GM23248 (cell line): ENCODE measurements at regions not wholly inside any gene's neighbourhood (a gene's known extent, or its start where the extent isn't known, plus 50 kb on each side); places are given as distances from the start of the nearest gene placed in this dataset.

Experiments used
- DNase-seq: peaks from one replicate; pipeline ENCODE4 v3.0.0-alpha.2; 2015
- H2AFZ ChIP-seq: fragments of 200-600 bp; sonication (generic); 2 replicates; pipeline ENCODE4 v1.6.1; 2016; ENCODE audit warnings: antibody characterized with exemption
- H3F3A ChIP-seq: fragments of 200-600 bp; sonication (generic); 2 replicates; pipeline ENCODE4 v1.6.1; 2016; ENCODE audit warnings: mild to moderate bottlenecking, antibody characterized with exemption, mixed run types; ENCODE audit not compliant: insufficient read depth
- H3K27ac ChIP-seq: fragments of 200-600 bp; sonication (generic); 2 replicates; pipeline ENCODE4 v1.5.1; 2016; ENCODE audit warnings: mild to moderate bottlenecking
- H3K27me3 ChIP-seq: fragments of 200-600 bp; sonication (generic); replicated peaks from 2 replicates; pipeline ENCODE4 v1.6.1; 2016; ENCODE audit warnings: mild to moderate bottlenecking; ENCODE audit not compliant: insufficient read depth
- H3K36me3 ChIP-seq: fragments of 200-600 bp; sonication (generic); 2 replicates; pipeline ENCODE4 v1.6.1; 2016; ENCODE audit warnings: low read depth, mild to moderate bottlenecking
- H3K4me1 ChIP-seq: fragments of 200-600 bp; sonication (generic); 2 replicates; pipeline ENCODE4 v1.6.1; 2016; ENCODE audit warnings: mild to moderate bottlenecking; ENCODE audit not compliant: insufficient read depth
- H3K4me2 ChIP-seq: fragments of 200-600 bp; sonication (generic); one replicate; pipeline ENCODE4 v1.6.1; 2016; ENCODE audit warnings: mild to moderate bottlenecking; ENCODE audit not compliant: unreplicated experiment
- H3K4me3 ChIP-seq: fragments of 200-600 bp; sonication (generic); 2 replicates; pipeline ENCODE4 v1.5.1; 2016; ENCODE audit warnings: mild to moderate bottlenecking
- H3K79me2 ChIP-seq: fragments of 200-600 bp; sonication (generic); 2 replicates; pipeline ENCODE4 v1.6.1; 2016; ENCODE audit warnings: mild to moderate bottlenecking; ENCODE audit not compliant: insufficient read depth
- H3K9ac ChIP-seq: fragments of 200-600 bp; sonication (generic); 2 replicates; pipeline ENCODE4 v1.6.1; 2016; ENCODE audit warnings: mild to moderate bottlenecking
- H3K9me2 ChIP-seq: fragments of 200-600 bp; sonication (generic); 2 replicates; pipeline ENCODE4 v1.6.1; 2016; ENCODE audit warnings: mixed run types, mild to moderate bottlenecking, moderate library complexity; ENCODE audit not compliant: insufficient read depth
- H3K9me3 ChIP-seq: fragments of 200-600 bp; sonication (generic); one replicate; pipeline ENCODE4 v1.6.1; 2017; ENCODE audit warnings: low read depth
- H4K20me1 ChIP-seq: fragments of 200-600 bp; sonication (generic); 2 replicates; pipeline ENCODE4 v1.6.0; 2016; ENCODE audit not compliant: insufficient read depth
- EZH2 ChIP-seq: fragments of 200-600 bp; sonication (generic); IDR thresholded peaks from 2 replicates; pipeline ENCODE4 v1.6.1; 2018; ENCODE audit warnings: antibody characterized with exemption, mild to moderate bottlenecking; ENCODE audit not compliant: insufficient read depth, poor library complexity, severe bottlenecking
- EZH2phosphoT487 ChIP-seq: fragments of 200-600 bp; sonication (generic); IDR thresholded peaks from 2 replicates; pipeline ENCODE4 v1.6.1; 2018; ENCODE audit warnings: antibody characterized with exemption, moderate library complexity, mild to moderate bottlenecking, low read depth; ENCODE audit not compliant: insufficient read depth
- WGBS, 2 experiments: methylation state at CpG; one replicate each; pipeline ENCODE4 v1.1.6; 2015 to 2017; ENCODE audit warnings: low lambda C conversion rate in 2 of 2, low coverage in 1 of 2; ENCODE audit errors: missing lambda C conversion rate in 2 of 2; 5-methylcytosine and 5-hydroxymethylcytosine counted together
- in situ Hi-C: fragments of 300-500 bp; cut with MboI; formaldehyde crosslinking; loops from 2 replicates; pipeline ENCODE4 v1.15.0; 2020

DNA sequence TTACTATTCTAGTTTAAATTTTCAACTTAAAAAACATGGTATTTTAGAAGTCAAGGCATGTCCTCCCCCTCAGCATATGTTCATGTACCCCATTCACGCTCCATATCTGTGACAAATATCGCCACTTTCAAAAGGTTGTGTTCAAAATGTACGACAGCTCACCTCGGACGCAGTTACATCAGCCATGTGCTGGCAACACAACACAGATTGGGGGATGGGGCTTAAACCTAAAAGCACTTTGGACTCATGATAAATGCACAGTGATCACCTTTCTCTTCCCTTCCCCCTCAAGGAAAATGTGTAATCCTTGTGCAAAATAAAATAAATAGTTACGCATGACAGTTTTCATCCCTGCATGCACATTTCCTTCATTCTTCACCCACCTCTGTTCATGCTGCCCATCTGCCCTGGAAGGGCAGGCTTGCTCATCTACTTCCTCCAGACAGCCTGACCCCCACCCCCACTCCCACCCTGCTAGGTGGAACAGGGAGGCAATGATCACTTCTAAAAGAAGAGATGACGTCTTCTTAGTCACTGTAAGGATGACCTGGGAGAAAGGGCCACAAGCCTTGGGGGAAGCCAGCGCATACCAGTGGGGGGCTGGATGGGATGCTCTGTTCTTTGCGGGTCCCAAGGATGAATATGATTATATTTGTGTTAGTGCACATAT lies 271.4 kb upstream of the SEMA6D start:
- H3K27me3 ChIP-seq: no peaks in the 10 kb centered on the region
- H3K4me3 ChIP-seq: no peak overlapping the region
- in situ Hi-C loops: no loop called here
- H3K9me3 ChIP-seq: no peaks in the 10 kb centered on the region
- H3K4me1 ChIP-seq: no peaks in the 10 kb centered on the region
- H3K9me2 ChIP-seq: no peaks in the 10 kb centered on the region
- 72 to 75% methylated on average over 9 of the region's 9 CpGs for WGBS, 2 experiments
- H3K27ac ChIP-seq: no peak overlapping the region
- H3K36me3 ChIP-seq: no peaks in the 10 kb centered on the region
- H4K20me1 ChIP-seq: no peaks in the 10 kb centered on the region
- H3K79me2 ChIP-seq: no peaks in the 10 kb centered on the region
- DNase-seq: no peak
- no peak overlapping the region for H3K4me2 ChIP-seq
- no peak overlapping the region for H3K9ac ChIP-seq
- H2AFZ ChIP-seq: no peak overlapping the region
- TF ChIP-seq EZH2 (no peak), EZH2phosphoT487 (no peak)
- no peaks in the 10 kb centered on the region for H3F3A ChIP-seq

DNA sequence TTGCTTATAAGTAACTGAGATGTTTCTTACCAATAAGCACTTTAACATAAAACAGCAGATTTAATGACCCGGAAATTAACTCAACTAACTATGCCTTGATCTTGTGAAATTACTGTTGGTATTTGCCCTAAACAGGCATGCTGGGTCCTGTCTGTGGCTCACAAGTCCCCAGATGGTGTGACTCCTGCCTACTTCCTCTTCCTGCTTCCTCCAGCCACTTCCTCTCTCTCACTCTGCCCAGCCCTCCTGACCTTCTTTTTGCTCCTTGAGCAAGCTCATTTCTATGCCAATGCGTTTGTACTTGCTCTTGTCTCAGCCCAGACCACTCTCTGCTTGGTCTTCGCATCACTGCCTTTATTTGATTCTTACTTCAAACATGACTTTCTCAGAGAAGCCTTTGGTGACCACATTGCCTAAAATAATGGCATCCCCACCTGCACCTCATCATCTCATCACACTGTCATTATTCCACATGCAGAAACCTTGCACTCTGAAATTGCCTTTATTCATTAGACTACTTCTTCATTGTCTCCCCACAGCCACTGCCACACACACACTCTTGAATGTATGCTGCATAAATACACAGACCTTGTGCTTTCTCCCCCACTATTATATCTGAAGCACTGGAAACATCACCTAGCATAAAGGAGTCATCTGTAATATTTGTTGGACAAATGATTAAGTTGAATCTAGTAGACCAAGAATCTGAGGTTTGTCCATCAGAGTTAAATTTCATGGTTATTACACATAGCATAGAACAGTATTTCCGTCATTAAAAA lies 256.3 kb upstream of the SEMA6D start:
- no peak overlapping the region for H3K27ac ChIP-seq
- no peaks in the 10 kb centered on the region for H3K9me2 ChIP-seq
- no peaks in the 10 kb centered on the region for H3K9me3 ChIP-seq
- no peak for DNase-seq
- H3K79me2 ChIP-seq: no peaks in the 10 kb centered on the region
- no peak overlapping the region for H2AFZ ChIP-seq
- peaks cover 9% of the 10 kb centered on the region; the same call in 1 of the 2 replicates for H3K4me1 ChIP-seq
- no peaks in the 10 kb centered on the region; the same call in 1 of the 2 replicates for H3F3A ChIP-seq
- TF ChIP-seq EZH2 (no peak), EZH2phosphoT487 (no peak)
- in situ Hi-C loops: no loop called here
- H4K20me1 ChIP-seq: no peaks in the 10 kb centered on the region
- H3K36me3 ChIP-seq: no peaks in the 10 kb centered on the region
- H3K27me3 ChIP-seq: no peaks in the 10 kb centered on the region
- H3K4me2 ChIP-seq: no peak overlapping the region
- no peak overlapping the region for H3K9ac ChIP-seq
- no peak overlapping the region for H3K4me3 ChIP-seq
- WGBS, 2 experiments: 73 to 79% methylated on average over 4 of the region's 4 CpGs

- Histone ChIP-seq H3F3A (no peaks in the 10 kb centered on the region; the same call in 1 of the 2 replicates), H2AFZ (no peak overlapping the region), H3K4me1 (peaks cover 9% of the 10 kb centered on the region; the same call in 1 of the 2 replicates), H3K27ac (peak overlapping the region; percentile 36; the same call in 1 of the 2 replicates), H3K9me3 (no peaks in the 10 kb centered on the region), H3K36me3 (no peaks in the 10 kb centered on the region), H3K9me2 (no peaks in the 10 kb centered on the region), H3K9ac (no peak overlapping the region), H3K4me3 (no peak overlapping the region), H3K79me2 (no peaks in the 10 kb centered on the region), H3K27me3 (no peaks in the 10 kb centered on the region), H3K4me2 (no peak overlapping the region), H4K20me1 (no peaks in the 10 kb centered on the region)
- in situ Hi-C loops: no loop called here
- WGBS, 2 experiments: 38 to 51% methylated on average over 3 of the region's 3 CpGs
- DNase-seq: peak; percentile 37
- TF ChIP-seq EZH2 (no peak), EZH2phosphoT487 (no peak)
Observed at GRCh38 chr15:47461652-47462141, 255.6 kb upstream of the SEMA6D start.

GRCh38 chr15:47466357-47466756 lies 250.9 kb upstream of the SEMA6D start:
- Histone ChIP-seq H4K20me1 (no peaks in the 10 kb centered on the region), H3K36me3 (no peaks in the 10 kb centered on the region), H3K27me3 (no peaks in the 10 kb centered on the region), H3K79me2 (no peaks in the 10 kb centered on the region), H3K9ac (no peak overlapping the region), H3K9me2 (no peaks in the 10 kb centered on the region), H3K4me2 (no peak overlapping the region), H3K27ac (no peak overlapping the region), H3K4me3 (no peak overlapping the region), H3K4me1 (peaks cover 9% of the 10 kb centered on the region; the same call in 1 of the 2 replicates), H2AFZ (no peak overlapping the region), H3K9me3 (no peaks in the 10 kb centered on the region), H3F3A (no peaks in the 10 kb centered on the region; the same call in 1 of the 2 replicates)
- WGBS, 2 experiments: 8 to 15% methylated on average over 1 of the region's 1 CpG
- TF ChIP-seq EZH2phosphoT487 (no peak), EZH2 (no peak)
- in situ Hi-C loops: no loop called here
- peak; percentile 41 for DNase-seq
